GM18858 (cell line): ENCODE measurements at regions not wholly inside any gene's neighbourhood (a gene's known extent, or its start where the extent isn't known, plus 50 kb on each side); places are given as distances from the start of the nearest gene placed in this dataset.

ENCODE experiments used
- ATAC-seq: cut with Tn5 transposase; IDR thresholded peaks from one replicate; pipeline ENCODE4 v1.9.1; 2021; ENCODE audit not compliant: unreplicated experiment

DNA sequence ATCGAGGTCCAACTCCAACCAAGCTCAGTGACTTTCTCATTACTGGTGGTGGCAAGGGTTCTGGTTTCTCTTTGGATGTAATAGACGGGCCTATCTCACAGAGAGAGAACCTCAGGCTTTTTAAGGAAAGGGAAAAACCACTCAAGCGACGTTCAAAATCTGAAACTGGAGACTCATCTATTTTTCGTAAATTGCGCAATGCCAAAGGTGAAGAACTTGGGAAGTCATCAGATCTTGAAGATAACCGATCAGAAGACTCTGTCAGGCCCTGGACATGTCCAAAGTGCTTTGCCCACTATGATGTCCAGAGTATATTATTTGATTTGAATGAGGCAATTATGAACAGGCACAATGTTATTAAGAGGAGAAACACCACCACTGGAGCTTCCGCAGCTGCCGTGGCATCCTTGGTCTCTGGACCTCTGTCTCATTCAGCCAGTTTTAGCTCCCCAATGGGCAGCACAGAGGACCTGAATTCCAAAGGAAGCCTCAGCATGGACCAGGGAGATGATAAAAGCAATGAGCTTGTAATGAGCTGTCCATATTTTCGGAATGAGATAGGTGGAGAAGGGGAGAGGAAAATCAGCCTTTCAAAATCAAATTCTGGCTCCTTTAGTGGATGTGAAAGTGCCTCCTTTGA lies 343.5 kb upstream of the RGS6 start:
- ATAC-seq, result no peak

DNA sequence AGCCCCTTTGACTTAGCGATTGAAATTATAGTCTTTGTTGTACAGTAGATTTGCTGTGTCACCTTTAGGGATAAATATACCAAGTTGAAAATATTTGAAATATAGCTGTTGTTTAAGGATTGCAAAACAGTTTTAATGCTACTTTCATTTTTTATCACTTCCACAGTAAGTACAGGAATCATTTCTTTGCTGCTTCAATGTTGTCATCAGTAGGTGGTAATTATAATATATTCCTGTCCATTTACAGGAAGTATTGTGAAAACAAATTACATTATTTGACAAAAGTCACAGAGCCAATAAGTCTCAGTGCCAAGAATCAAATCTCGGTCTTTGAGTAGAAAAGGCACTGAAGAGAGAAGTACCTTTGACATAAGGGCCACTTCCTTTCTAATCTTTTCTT lies 342.6 kb upstream of the RGS6 start:
- ATAC-seq, result no peak

DNA sequence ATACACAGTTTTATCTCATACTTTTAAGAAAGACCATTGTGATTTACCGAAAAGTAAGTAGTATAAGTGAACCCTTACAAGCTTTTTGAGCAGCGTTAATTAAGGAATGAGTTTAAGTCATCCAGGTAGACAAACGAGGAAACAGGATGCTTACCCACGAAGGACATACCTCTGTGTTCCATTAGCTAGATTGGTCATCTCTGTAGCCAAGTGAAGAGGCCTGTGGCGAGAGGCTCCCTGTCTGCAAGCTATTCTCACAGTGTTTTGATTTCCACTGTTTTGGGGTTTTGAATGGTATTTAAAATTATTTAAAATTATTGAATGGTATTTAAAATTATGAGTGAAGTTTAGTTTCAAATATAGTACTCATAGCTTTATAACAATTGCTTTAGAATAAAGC lies 342.1 kb upstream of the RGS6 start:
- ATAC-seq, result no peak

DNA sequence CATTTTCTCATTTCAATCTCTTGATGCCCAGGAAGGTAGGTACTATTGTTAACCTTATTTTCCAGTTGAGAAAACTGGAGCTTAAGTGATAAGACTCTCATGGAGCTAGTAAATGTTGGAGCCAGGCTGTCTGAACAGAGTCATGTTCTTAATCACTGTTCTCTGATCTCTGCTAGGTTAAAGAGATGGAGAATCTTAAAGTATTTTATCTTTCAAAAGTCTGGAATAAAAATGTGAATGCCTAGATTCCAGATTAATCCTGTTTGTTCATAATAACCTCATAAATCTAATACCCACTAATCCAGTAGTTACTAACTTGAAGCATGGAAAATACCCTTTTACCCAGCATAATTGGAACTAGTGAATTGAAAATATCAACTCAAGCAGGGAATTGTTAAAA lies 341.0 kb upstream of the RGS6 start:
- ATAC-seq, result no peak

DNA sequence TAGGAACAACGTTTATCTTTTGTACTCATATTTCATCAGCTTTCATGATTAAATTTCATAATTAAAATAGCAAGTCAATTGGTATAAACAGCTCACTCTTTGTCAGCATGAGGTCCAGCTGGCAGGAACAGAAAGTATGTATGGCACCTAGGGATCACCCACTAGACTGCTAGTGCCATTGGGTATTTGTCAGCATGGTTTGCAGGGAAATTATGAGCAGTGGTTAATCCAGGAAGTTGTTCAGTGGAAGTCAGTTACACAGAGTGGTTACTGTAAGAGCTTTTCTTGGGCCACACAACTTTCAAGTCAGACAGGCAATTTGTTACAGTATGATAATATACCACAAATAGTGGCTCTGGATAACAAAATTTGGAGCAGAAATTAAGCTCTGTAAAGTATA lies 340.3 kb upstream of the RGS6 start:
- ATAC-seq, result no peak

DNA sequence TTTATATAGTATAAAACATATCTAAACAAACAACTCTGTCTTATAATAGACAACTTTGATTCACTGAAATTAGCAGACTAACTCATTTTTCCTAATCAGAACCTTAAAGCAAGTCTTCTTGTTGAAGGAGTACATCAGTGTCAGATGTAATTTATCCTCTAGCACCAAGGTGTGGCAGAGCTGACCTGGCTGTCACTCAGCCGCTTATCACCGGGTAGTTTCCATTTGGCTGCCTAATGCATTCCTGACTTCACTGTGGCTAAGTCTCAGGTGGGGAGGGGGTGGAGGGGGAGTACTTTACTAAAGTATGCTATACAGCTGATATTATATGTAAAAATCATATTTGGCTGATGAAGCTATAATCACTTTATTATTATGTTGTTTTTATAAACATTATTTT lies 339.9 kb upstream of the RGS6 start:
- ATAC-seq, result no peak

DNA sequence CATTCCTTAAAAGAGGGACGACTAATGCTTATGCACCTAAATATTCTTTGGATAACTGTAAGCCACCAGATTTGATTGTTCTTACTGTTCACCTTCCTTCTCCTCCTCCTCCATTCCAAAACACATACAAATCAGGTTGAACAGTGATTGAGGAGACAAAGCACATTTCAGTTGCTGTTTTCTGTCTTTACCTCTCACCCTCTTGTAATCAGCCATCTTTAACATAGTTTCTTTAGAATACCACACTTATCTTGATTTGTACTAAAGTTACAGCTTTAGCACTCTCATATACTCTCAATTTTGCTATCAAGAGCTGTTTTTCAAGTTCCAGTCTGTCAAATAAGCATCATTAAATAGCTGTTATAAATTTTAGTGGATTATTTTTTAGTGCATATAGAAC lies 338.3 kb upstream of the RGS6 start:
- no peak for ATAC-seq

DNA sequence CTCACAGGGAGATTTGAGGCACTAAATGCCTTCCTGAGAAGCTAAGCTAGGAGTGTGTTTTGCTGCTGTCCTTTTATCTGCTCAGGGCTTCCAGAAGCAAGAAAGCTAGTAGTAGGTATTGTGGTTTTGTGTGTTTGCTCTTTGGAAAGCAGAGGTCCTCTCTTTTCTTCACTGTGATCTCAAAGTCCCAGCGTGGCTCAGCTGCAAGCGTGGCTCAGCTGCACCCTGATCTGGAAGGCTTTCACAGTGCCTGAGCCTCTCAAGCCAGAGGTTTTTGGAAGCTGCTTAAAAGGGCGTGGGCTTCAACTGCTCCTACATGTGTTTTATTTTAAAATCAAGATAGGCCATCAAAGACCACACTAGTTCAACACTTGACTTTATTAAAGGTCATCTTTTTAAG lies 337.4 kb upstream of the RGS6 start:
- ATAC-seq, result no peak

DNA sequence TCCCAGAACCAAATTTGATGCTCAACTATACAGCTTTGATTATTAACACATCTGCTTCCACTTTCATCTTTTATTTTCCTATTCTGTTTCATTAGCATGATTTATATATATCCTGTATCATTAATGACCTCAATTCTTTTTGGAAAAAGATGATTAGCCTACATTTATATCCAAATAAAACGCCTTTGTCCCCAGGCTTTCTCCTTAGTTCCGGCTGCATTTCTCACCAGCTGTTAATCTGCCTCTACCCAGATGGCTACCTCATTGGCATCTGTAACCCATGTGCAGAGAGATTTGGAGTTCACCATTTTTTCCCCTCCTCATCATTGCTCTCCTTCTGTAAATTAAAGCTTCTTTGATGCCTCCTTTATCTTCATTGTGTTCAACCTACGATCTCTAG lies 336.8 kb upstream of the RGS6 start:
- no peak for ATAC-seq

DNA sequence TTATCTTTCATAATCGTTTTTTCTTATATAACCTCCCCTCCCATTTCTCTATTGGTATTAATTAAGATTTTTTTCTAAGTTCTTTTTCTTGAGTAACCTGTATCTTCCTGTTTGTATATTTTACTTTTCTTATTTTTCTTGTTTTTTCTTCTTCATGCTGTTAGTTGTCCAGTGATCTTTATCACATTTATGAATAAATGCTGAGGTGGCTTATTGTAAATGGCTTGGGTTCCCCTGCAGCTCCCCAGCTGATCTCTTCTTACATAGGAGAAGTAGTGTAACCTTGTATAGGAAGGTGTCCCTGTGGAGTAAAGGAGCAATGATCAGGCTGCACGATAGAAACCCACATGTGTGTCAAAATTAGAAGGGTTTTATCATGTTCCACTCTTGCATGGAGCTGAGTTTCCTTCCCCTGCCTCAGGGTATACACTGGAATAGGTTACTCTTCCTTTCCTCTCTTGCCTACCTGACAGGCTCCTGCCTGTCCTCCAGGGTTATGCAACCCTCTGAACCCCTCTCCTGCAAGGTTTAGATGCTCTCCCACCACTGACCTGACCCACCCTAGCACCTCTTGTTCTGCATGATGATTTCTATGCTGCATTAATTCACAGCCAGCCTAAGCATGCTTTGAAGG lies 334.8 kb upstream of the RGS6 start:
- peak; percentile 15 for ATAC-seq

DNA sequence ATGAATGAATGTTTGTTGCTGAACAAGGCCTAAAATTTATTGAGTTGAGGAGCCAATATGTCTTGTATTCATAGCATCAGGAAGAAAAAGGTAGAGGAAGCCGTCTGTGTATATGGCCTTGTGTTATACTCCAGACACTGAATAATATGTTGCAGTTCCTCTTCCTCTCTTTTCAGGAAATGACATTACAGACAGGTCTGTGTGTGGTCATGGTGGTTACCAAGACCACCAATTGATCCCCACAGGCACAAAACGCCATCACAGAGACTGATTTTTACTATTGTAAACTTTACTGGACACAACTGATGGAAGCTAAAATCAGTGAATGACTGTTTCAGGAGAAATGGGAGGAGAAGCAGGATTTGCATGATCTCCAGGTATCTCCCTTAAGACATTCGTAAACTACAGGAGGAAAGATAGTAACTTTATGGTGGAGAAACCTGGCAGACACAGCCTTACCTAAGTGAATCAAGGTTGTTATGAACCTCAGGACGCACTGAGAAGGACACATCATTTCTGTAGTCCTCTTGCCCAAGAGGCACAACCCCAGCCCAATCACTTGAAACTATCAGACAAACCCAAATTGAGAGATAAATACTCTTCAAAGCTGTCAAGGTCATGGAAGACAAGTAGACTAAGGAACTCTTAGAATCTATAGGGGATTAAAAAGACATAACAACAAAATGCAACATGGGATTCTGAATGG lies 334.1 kb upstream of the RGS6 start:
- peak; percentile 67 for ATAC-seq

DNA sequence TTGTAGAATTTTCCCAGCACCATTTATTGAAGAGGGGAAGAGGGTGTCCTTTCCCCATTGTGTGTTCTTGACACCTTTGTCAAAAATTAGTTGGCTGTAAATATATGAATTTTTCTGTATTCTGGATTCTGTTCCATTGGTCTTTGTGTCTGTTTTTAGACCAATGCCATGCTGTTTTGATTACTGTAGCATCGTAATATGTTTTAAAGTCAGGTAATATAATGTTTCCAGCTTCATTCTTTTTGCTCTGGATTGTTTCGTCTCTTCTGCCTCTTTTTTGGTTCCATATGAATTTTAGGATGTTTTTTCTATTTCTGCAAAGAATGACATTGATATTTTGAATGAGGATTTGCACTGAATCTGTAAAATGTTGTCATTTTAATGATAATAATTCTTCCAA lies 331.9 kb upstream of the RGS6 start:
- no peak for ATAC-seq

DNA sequence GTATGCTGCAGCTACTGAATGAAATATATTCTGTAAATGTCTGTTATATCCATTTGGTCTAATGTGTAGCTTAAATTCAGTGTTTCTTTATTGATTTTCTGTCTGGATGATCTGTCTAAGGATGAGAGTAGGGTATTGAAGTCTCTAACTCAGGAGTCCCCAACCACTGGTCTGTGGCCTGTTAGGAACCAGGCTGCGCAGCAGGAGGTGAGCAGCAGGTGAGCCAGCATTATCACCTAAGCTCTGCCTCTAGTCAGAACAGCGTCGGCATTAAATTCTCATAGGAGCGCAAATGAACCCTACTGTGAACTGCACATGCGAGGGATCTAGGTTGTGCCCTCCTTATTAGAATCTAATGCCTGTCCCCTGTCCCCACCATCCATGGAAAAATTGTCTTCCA lies 329.7 kb upstream of the RGS6 start:
- ATAC-seq, result no peak

DNA sequence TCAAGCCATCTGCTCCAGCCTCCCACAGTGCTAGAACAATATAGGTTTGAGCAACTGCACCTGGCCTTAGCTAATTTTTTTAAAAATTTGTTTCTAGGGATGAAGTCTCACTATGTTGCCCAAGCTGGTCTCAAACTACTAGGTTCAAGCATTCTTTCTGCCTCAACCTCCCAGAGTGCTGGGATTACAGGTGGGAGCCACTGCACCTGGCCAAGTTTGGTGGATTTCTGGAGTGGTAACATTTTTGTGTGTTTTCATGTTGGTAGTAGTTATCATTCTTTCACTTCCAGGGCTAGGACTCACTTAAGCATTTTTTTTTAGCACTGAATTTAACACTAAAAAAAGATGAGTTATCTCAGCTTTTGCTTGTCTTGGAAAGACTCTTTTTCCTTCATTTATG lies 328.0 kb upstream of the RGS6 start:
- no peak for ATAC-seq

DNA sequence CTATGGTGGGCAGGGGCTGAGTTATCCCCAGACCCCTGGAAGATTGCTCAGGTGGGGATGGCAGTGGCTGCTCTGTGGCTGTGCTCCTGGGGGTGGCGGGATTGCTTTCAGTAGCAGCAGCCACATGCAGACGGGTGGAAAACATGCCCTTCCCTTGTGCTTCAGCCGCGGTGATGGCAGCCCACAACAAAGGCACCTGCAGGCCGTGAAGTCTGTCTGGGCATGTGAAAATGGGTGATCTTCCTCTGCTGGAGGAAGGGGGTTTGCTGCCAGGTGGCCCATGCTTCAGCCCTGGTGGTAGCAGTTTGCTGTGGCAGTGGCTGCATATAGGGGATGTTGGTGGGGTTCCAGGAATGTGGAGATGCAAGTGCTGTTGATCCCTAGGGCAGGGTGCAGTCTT lies 326.2 kb upstream of the RGS6 start:
- no peak for ATAC-seq

DNA sequence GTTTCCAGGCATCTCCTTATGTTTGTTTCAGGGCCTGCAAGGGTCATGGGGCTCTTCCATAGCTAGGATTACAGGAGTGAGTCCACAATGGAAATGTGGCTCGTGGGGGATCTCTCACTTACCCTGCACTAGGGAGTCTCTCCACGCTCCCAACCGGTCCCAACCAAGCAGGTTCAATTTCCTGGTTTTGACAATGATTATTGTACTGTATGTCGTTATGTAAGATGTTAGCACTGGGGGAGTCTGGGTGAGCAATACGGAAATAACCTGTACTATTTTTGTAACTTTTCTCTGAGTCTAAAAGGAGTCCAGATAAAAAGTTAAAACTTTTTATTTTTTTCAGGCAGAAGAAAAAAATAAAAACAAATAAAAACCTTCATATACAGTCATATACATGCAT lies 325.7 kb upstream of the RGS6 start:
- ATAC-seq, result no peak

DNA sequence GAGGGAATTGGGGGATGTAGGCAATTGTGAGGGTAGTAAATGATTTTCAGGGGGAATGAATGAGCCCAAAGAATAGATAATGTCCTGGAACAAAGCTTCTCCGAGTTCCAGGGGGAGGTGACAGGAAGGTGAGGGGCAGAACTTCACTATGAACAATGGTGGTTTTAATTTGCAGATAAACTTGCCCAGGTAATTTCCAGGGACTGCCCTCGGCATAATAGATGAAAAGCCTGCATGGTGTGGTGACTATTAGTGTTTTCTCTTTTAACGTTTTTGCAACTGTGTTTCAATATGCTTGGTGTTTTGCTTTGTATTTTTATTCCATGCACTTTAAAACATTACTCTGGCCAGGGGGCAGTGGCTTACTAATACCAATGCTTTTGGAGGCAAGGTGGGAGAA lies 325.2 kb upstream of the RGS6 start:
- no peak for ATAC-seq

DNA sequence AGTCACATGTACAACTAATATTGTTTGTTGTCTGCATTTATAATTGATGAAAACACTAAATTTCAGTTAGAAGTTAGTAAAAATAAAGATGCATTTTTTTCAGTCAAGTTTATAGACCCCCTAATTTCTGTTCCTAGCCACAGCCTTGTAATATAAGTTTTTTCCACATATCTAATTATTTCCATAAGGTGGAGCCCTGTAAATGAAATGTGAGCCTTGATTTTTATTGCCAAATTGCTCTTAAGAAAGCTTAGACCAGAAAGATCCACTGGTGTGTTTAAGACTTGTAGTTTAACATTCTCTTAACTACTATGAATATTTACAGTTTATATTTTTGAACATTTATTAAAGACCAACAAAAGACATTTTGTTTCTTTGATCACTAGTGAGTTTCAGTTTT lies 322.1 kb upstream of the RGS6 start:
- no peak for ATAC-seq

DNA sequence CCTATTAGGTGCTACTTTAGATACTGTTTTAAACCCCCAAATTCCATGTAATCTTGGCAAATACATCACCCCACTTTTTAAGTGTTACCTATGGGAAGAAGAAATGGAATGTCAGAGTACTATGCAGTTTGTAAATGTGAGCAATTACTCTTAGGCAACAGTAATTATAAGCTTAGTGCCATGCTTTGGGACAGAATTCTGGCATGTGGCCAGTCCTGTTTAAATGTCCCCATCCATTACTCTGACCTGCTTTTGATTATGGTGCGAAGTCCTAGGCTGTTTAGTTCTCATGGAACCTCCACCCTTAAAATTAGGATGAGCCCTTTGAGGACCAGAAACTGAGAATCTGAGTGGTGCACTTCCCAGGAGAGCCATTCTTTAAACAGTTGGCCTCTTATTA lies 321.4 kb upstream of the RGS6 start:
- no peak for ATAC-seq

DNA sequence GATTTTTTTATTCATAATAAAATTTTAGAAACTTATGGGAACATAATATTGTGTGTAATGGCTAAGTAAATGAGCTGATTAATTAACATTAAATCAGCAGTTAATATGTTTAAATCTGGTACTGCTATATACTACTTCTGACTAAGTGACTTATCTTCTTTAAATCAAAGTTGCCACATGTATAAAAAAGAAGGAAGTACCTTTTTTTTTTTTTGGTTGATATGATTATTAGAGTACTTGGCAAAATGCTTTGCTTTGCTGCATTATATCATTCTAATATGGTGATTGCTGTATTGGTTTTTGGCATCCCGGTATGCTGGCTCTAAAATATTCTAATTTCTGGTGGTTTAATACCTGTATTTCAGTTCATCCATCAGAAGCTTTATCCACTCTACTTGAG lies 319.1 kb upstream of the RGS6 start:
- ATAC-seq, result no peak

DNA sequence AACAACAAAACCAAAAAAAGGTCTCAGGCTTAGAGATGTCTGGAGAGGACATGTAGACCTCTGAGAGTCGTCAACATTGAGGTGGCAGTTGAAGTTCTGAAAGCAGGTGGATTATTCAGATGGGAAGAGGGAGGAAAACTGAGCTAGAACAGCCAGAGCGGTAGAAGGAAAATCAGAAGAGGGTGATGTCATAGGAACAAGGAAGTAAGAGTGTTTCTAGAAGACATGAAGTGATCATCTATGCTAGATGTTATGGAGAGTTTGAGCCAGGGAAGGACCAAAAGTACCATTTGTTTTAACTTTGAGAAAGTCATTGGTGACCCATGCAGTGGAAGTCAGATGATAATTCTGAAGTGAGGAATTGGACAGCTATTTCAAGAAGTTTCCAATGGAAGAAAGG lies 316.2 kb upstream of the RGS6 start:
- ATAC-seq, result no peak

DNA sequence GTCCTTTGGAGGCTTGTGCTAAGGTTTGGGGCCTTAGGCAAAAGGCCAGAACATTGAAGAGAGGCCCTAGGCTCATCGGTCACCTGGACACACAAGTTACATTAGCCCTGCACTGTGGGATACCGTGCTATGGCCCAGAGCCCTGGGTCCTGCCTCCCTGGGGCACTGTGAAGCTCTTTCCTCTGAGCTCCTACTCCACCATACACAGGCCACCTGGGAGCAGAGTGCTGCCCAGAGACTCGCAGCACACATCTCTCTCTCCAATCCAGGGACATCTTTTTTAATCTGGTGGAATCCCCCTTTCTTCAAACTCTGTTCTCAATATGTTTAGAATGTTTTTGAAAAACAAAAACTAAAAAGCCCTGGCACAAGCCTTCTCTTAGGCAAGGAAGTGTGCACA lies 314.2 kb upstream of the RGS6 start:
- ATAC-seq, result no peak

DNA sequence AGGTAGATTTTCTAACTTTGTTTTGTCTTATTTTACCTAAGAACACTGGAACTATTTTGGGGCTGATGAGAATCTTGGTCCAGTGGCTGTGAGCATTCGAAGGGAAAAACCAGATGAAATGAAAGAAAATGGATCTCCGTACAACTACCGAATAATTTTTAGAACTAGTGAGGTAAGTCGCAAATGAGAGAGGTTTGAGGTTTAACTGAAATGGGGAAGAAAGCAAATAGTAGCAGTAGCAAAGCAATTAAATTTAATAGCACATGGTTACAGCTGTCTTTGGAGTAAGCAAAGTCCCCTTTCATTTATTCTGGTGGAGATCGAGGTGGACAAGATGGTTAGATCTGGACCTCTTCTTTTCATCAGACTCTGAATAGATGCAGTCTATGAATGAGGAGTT lies 313.5 kb upstream of the RGS6 start:
- ATAC-seq, result no peak
